ENCODE measurements at regions not wholly inside any gene's neighbourhood (a gene's known extent, or its start where the extent isn't known, plus 50 kb on each side); places are given as distances from the start of the nearest gene placed in this dataset.

DNA sequence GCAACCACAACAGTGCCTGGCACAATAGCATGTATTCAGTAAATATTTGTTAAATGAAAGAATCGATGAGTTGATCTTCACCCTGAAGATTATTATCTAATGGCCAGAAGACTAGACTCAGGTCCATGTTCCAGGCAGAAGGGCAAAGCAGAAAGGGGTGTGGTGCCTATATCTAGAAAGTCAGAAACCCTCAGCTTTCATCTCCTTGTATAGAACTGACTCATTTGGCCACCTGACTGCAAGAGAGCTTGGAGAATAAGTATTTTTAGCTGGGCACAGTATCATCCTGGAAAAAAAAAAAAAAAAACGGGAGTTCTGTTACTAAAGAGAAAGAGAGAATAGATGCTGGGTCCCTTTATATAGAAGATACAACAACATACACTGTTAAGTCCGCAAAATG, 69.7 kb upstream of the SPRED1 start:
- H3K9me3 Mint-ChIP-seq (ENCODE audit: unreplicated experiment): no peaks in the 10 kb centered on the region
- no peak for DNase-seq
- ChIA-PET POLR2A (no interaction called here), CTCF (no interaction called here)
- no peaks in the 10 kb centered on the region for H3K27me3 Mint-ChIP-seq (ENCODE audit: insufficient read depth, unreplicated experiment)
- H3K4me3 ChIP-seq (ENCODE audit: low read depth, low read length): no peak overlapping the region
- H3K4me1 Mint-ChIP-seq (ENCODE audit: low read depth, unreplicated experiment): peaks cover 12% of the 10 kb centered on the region
- H3K4me3 Mint-ChIP-seq (ENCODE audit: unreplicated experiment): no peak overlapping the region
- no peaks in the 10 kb centered on the region for H3K36me3 Mint-ChIP-seq (ENCODE audit: insufficient read depth, unreplicated experiment)
- H3K36me3 ChIP-seq (ENCODE audit: control insufficient read depth, insufficient read depth, low read length): no peaks in the 10 kb centered on the region
- TF ChIP-seq, protein P1, sequence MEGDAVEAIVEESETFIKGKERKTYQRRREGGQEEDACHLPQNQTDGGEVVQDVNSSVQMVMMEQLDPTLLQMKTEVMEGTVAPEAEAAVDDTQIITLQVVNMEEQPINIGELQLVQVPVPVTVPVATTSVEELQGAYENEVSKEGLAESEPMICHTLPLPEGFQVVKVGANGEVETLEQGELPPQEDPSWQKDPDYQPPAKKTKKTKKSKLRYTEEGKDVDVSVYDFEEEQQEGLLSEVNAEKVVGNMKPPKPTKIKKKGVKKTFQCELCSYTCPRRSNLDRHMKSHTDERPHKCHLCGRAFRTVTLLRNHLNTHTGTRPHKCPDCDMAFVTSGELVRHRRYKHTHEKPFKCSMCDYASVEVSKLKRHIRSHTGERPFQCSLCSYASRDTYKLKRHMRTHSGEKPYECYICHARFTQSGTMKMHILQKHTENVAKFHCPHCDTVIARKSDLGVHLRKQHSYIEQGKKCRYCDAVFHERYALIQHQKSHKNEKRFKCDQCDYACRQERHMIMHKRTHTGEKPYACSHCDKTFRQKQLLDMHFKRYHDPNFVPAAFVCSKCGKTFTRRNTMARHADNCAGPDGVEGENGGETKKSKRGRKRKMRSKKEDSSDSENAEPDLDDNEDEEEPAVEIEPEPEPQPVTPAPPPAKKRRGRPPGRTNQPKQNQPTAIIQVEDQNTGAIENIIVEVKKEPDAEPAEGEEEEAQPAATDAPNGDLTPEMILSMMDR (IDR thresholded peaks at IDR 0.05; ENCODE audit: insufficient read depth in 1 of 2, low read depth in 1 of 2, low read length in 1 of 2, severe bottlenecking in 1 of 2, unreplicated experiment in 1 of 2): no peak
- intact Hi-C loops (cut with micrococcal nuclease; ENCODE audit: unreplicated experiment): no loop called here
- H3K9me3 ChIP-seq: no peaks in the 10 kb centered on the region
- H3K27ac Mint-ChIP-seq (ENCODE audit: unreplicated experiment): no peak overlapping the region
- no peaks in the 10 kb centered on the region for H3K27me3 ChIP-seq (replicated peaks; ENCODE audit: control insufficient read depth, insufficient read depth, low read length)
- no peaks in the 10 kb centered on the region for H3K4me1 ChIP-seq
- no TSS peak for BruUV-seq (replicated peaks)

DNA sequence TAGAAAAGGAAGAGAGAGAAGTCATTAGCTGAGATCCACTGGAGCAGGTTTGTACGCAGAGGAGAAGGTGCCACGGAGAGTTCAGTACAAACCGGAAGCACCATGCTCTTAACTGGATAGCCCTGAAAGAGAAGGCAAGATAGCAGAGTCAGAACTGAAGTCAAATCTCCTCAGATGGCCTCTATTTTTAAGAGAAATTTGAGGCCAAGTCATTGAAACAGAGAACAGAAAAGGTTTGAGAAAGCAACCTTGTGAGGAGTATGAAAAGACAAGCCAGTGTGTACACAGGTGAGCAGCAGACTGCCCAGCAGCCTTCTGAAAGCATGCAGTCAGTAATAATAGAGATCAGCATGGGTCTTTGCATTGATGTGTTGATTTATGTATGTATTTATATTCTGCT, 66.1 kb upstream of the SPRED1 start:
- H3K27me3 Mint-ChIP-seq (ENCODE audit: insufficient read depth, unreplicated experiment): no peaks in the 10 kb centered on the region
- no peak overlapping the region for H3K27ac Mint-ChIP-seq (ENCODE audit: unreplicated experiment)
- intact Hi-C loops (cut with micrococcal nuclease; ENCODE audit: unreplicated experiment): no loop called here
- H3K36me3 Mint-ChIP-seq (ENCODE audit: insufficient read depth, unreplicated experiment): no peaks in the 10 kb centered on the region
- H3K4me3 Mint-ChIP-seq (ENCODE audit: unreplicated experiment): no peak overlapping the region
- Histone ChIP-seq H3K9me3 (no peaks in the 10 kb centered on the region), H3K4me3 (ENCODE audit: low read depth, low read length) (no peak overlapping the region), H3K27me3 (replicated peaks; ENCODE audit: control insufficient read depth, insufficient read depth, low read length) (no peaks in the 10 kb centered on the region), H3K4me1 (no peaks in the 10 kb centered on the region), H3K36me3 (ENCODE audit: control insufficient read depth, insufficient read depth, low read length) (no peaks in the 10 kb centered on the region; the same call in 1 of the 2 replicates)
- no peaks in the 10 kb centered on the region for H3K9me3 Mint-ChIP-seq (ENCODE audit: unreplicated experiment)
- CTCF ChIA-PET: no interaction called here
- TF ChIP-seq, protein P1 (IDR thresholded peaks at IDR 0.05; ENCODE audit: insufficient read depth in 1 of 2, low read depth in 1 of 2, low read length in 1 of 2, severe bottlenecking in 1 of 2, unreplicated experiment in 1 of 2): no peak
- no peak for DNase-seq
- no TSS peak for BruUV-seq (replicated peaks)
- POLR2A ChIA-PET: no interaction called here
- H3K4me1 Mint-ChIP-seq (ENCODE audit: low read depth, unreplicated experiment): peaks cover 26% of the 10 kb centered on the region

DNA sequence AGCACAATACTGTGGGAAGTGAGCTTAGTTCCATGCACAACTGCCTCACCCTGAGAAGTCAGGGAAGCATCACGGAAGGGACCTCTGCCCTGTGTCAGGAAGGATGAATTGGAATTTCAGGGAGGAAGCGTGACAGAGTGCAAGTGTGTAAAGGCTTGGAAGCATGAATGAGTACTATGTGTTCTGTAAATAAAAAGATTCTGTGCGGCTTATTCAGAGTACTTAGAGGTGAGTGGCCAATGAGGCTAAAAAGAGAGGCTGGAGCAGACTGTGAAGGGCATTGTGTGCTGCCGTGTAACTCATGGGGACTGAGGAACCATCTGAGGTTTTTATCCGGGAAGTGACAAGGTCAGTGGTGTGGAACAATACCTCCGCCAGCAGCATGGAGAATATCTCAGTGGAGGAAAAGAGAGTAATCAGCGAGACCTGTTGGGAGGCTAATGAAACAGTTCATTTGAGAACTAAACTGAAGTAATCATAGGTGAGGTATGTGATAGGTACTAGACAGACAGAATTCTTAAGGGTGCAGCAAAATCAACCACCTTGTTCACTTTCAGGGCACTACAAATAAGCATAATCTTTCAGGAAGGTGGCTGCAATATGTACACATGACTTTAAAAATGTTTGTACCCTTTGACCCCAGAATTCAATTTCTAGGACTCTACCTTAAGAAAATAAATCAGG, 64.9 kb upstream of the SPRED1 start:
- POLR2A ChIA-PET: no interaction called here
- H3K27ac Mint-ChIP-seq (ENCODE audit: unreplicated experiment): no peak overlapping the region
- no peak overlapping the region for H3K4me3 Mint-ChIP-seq (ENCODE audit: unreplicated experiment)

More for the DNA sequence above, 64.9 kb upstream of the SPRED1 start:
- H3K9me3 ChIP-seq: no peaks in the 10 kb centered on the region
- intact Hi-C loops (cut with micrococcal nuclease; ENCODE audit: unreplicated experiment): no loop called here
- Mint-ChIP-seq H3K36me3 (ENCODE audit: insufficient read depth, unreplicated experiment) (no peaks in the 10 kb centered on the region), H3K9me3 (ENCODE audit: unreplicated experiment) (no peaks in the 10 kb centered on the region), H3K27me3 (ENCODE audit: insufficient read depth, unreplicated experiment) (no peaks in the 10 kb centered on the region), H3K4me1 (ENCODE audit: low read depth, unreplicated experiment) (peaks cover 26% of the 10 kb centered on the region)
- TF ChIP-seq, protein P1 (IDR thresholded peaks at IDR 0.05; ENCODE audit: insufficient read depth in 1 of 2, low read depth in 1 of 2, low read length in 1 of 2, severe bottlenecking in 1 of 2, unreplicated experiment in 1 of 2): no peak
- H3K4me1 ChIP-seq: no peaks in the 10 kb centered on the region
- H3K27me3 ChIP-seq (replicated peaks; ENCODE audit: control insufficient read depth, insufficient read depth, low read length): no peaks in the 10 kb centered on the region
- H3K4me3 ChIP-seq (ENCODE audit: low read depth, low read length): no peak overlapping the region
- no peak for DNase-seq
- no peaks in the 10 kb centered on the region; the same call in 1 of the 2 replicates for H3K36me3 ChIP-seq (ENCODE audit: control insufficient read depth, insufficient read depth, low read length)
- BruUV-seq (replicated peaks): no TSS peak
- CTCF ChIA-PET: no interaction called here

All from Caco-2 (cell line).